Limb (tissue), 2 donors: ENCODE measurements at regions not wholly inside any gene's neighbourhood (a gene's known extent, or its start where the extent isn't known, plus 50 kb on each side); places are given as distances from the start of the nearest gene placed in this dataset.

Experiments used
- DNase-seq, 2 donors: peaks; one replicate each; pipeline ENCODE4 v3.0.0-alpha.2; 2016; ENCODE audit errors: extremely low spot score in 2 of 2

GRCh38 chr15:93327364-93327763 lies 238.4 kb upstream of the RGMA start:
- DNase-seq = no peak

- no peak for DNase-seq
Observed at GRCh38 chr15:93324186-93324975, 235.4 kb upstream of the RGMA start.

GRCh38 chr15:93321881-93322282 lies 232.9 kb upstream of the RGMA start:
- no peak for DNase-seq

GRCh38 chr15:93319121-93319814 lies 230.3 kb upstream of the RGMA start:
- DNase-seq = no peak

GRCh38 chr15:93317772-93318171 lies 228.8 kb upstream of the RGMA start:
- DNase-seq = no peak

- DNase-seq = no peak
Observed at GRCh38 chr15:93314245-93314644, 225.2 kb upstream of the RGMA start.

- DNase-seq = peak; percentile 21 to 51
Observed at GRCh38 chr15:93312891-93313486, 224.0 kb upstream of the RGMA start.

GRCh38 chr15:93311620-93312019 lies 222.6 kb upstream of the RGMA start:
- DNase-seq = no peak

- DNase-seq = no peak
Observed at GRCh38 chr15:93308026-93308690, 219.1 kb upstream of the RGMA start.

GRCh38 chr15:93307513-93307912 lies 218.5 kb upstream of the RGMA start:
- no peak for DNase-seq

- DNase-seq = no peak
Observed at GRCh38 chr15:93305306-93305705, 216.3 kb upstream of the RGMA start.

- no peak for DNase-seq
Observed at GRCh38 chr15:93302080-93302765, 213.2 kb upstream of the RGMA start.

- DNase-seq = no peak
Observed at GRCh38 chr15:93300796-93301195, 211.8 kb upstream of the RGMA start.

- no peak for DNase-seq
Observed at GRCh38 chr15:93299675-93300074, 210.7 kb upstream of the RGMA start.

GRCh38 chr15:93298901-93299300 lies 209.9 kb upstream of the RGMA start:
- DNase-seq = no peak

GRCh38 chr15:93296759-93297500 lies 207.9 kb upstream of the RGMA start:
- DNase-seq = no peak

GRCh38 chr15:93294896-93295295 lies 205.9 kb upstream of the RGMA start:
- no peak for DNase-seq

GRCh38 chr15:93294066-93294465 lies 205.1 kb upstream of the RGMA start:
- DNase-seq = no peak

GRCh38 chr15:93291380-93291779 lies 202.4 kb upstream of the RGMA start:
- DNase-seq = no peak

- no peak for DNase-seq
Observed at GRCh38 chr15:93290618-93290946, 201.6 kb upstream of the RGMA start.
